ENCODE measurements at regions not wholly inside any gene's neighbourhood (a gene's known extent, or its start where the extent isn't known, plus 50 kb on each side); places are given as distances from the start of the nearest gene placed in this dataset.

GRCh38 chr22:22156348-22156715 is 88.3 kb upstream of the VPREB1 start:
- H3K9me3 Mint-ChIP-seq (ENCODE audit: unreplicated experiment): no peaks in the 10 kb centered on the region
- H3K27me3 Mint-ChIP-seq (ENCODE audit: insufficient read depth, unreplicated experiment): peaks cover 37% of the 10 kb centered on the region
- H3K4me3 Mint-ChIP-seq (ENCODE audit: unreplicated experiment): no peak overlapping the region
- H3K36me3 Mint-ChIP-seq (ENCODE audit: insufficient read depth, unreplicated experiment): no peaks in the 10 kb centered on the region
- ChIA-PET CTCF (no interaction called here), POLR2A (no interaction called here)
- intact Hi-C loops (cut with micrococcal nuclease): loop anchor here (2.0 kb wide), 1 partner anchor 46 kb away; no protein-coding TSS in a partner anchor
- no peak for DNase-seq (ENCODE audit: unreplicated experiment)
- H3K4me1 Mint-ChIP-seq (ENCODE audit: insufficient read depth, unreplicated experiment): no peaks in the 10 kb centered on the region
- no peak overlapping the region for H3K27ac Mint-ChIP-seq (ENCODE audit: low read depth, unreplicated experiment)
- BruUV-seq (replicated peaks): no TSS peak
- no peak for TF ChIP-seq CTCF (IDR thresholded peaks at IDR 0.05; ENCODE audit: unreplicated experiment)

DNA sequence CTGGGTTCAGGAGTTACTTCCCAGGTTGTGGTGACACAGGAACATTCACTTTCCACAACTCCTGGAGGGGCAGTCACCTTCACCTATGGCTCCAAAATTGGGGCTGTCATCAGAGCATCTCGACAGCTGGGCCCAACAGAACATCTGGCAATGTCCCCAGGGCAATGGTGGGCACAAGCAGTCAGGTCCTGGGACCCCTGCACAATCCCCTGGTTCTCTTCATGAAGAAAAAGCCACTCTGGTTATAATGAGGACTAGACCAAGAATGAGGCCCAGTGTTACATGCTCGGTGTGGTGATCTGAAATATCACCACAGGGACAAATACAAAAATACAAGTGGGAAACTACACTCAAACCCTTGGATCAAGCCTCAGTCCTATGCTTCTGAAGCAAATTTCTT is 89.0 kb upstream of the VPREB1 start:
- H3K36me3 Mint-ChIP-seq (ENCODE audit: insufficient read depth, unreplicated experiment): no peaks in the 10 kb centered on the region
- no peak for DNase-seq (ENCODE audit: unreplicated experiment)
- no TSS peak for BruUV-seq (replicated peaks)
- no peaks in the 10 kb centered on the region for H3K9me3 Mint-ChIP-seq (ENCODE audit: unreplicated experiment)
- no peaks in the 10 kb centered on the region for H3K4me1 Mint-ChIP-seq (ENCODE audit: insufficient read depth, unreplicated experiment)
- H3K27me3 Mint-ChIP-seq (ENCODE audit: insufficient read depth, unreplicated experiment): peaks cover 44% of the 10 kb centered on the region
- ChIA-PET POLR2A (no interaction called here), CTCF (interaction anchor here (0.9 kb wide), 1 partner anchor 94 kb away, joined by 3 read pairs; no protein-coding TSS in a partner anchor)
- no peak overlapping the region for H3K4me3 Mint-ChIP-seq (ENCODE audit: unreplicated experiment)
- no peak overlapping the region for H3K27ac Mint-ChIP-seq (ENCODE audit: low read depth, unreplicated experiment)
- intact Hi-C loops (cut with micrococcal nuclease): loop anchor here (2.0 kb wide), 1 partner anchor 45 kb away; no protein-coding TSS in a partner anchor
- TF ChIP-seq CTCF (IDR thresholded peaks at IDR 0.05; ENCODE audit: unreplicated experiment): no peak

- BruUV-seq (replicated peaks): no TSS peak
- CTCF ChIA-PET: interaction anchor here (0.6 to 0.9 kb wide), 3 partner anchors 24 to 94 kb away, joined by 3 to 4 read pairs (median 3); no protein-coding TSS in a partner anchor
- Mint-ChIP-seq H3K27ac (ENCODE audit: low read depth, unreplicated experiment) (no peak overlapping the region), H3K36me3 (ENCODE audit: insufficient read depth, unreplicated experiment) (no peaks in the 10 kb centered on the region), H3K27me3 (ENCODE audit: insufficient read depth, unreplicated experiment) (peaks cover 48% of the 10 kb centered on the region), H3K4me3 (ENCODE audit: unreplicated experiment) (no peak overlapping the region), H3K9me3 (ENCODE audit: unreplicated experiment) (no peaks in the 10 kb centered on the region), H3K4me1 (ENCODE audit: insufficient read depth, unreplicated experiment) (no peaks in the 10 kb centered on the region)
- intact Hi-C loops (cut with micrococcal nuclease): no loop called here
- TF ChIP-seq CTCF (IDR thresholded peaks at IDR 0.05; ENCODE audit: unreplicated experiment): no peak
- POLR2A ChIA-PET: no interaction called here
- no peak for DNase-seq (ENCODE audit: unreplicated experiment)
Observed at GRCh38 chr22:22155146-22155545, 89.4 kb upstream of the VPREB1 start.

GRCh38 chr22:22154040-22154439 is 90.5 kb upstream of the VPREB1 start:
- no peak for DNase-seq (ENCODE audit: unreplicated experiment)
- TF ChIP-seq CTCF (IDR thresholded peaks at IDR 0.05; ENCODE audit: unreplicated experiment): no peak
- Mint-ChIP-seq H3K4me1 (ENCODE audit: insufficient read depth, unreplicated experiment) (no peaks in the 10 kb centered on the region), H3K4me3 (ENCODE audit: unreplicated experiment) (no peak overlapping the region), H3K9me3 (ENCODE audit: unreplicated experiment) (no peaks in the 10 kb centered on the region), H3K27me3 (ENCODE audit: insufficient read depth, unreplicated experiment) (peaks cover 48% of the 10 kb centered on the region), H3K27ac (ENCODE audit: low read depth, unreplicated experiment) (no peak overlapping the region), H3K36me3 (ENCODE audit: insufficient read depth, unreplicated experiment) (no peaks in the 10 kb centered on the region)
- BruUV-seq (replicated peaks): no TSS peak
- intact Hi-C loops (cut with micrococcal nuclease): no loop called here
- POLR2A ChIA-PET: no interaction called here
- CTCF ChIA-PET: no interaction called here

Measured in MCF 10A (cell line).